ENCODE measurements at regions not wholly inside any gene's neighbourhood (a gene's known extent, or its start where the extent isn't known, plus 50 kb on each side); places are given as distances from the start of the nearest gene placed in this dataset.
"Not testable (repeated sequence)": the region's sequence is repeated elsewhere in the genome, so short reads cannot be mapped to it uniquely, and the experiment has no call there.

DNA sequence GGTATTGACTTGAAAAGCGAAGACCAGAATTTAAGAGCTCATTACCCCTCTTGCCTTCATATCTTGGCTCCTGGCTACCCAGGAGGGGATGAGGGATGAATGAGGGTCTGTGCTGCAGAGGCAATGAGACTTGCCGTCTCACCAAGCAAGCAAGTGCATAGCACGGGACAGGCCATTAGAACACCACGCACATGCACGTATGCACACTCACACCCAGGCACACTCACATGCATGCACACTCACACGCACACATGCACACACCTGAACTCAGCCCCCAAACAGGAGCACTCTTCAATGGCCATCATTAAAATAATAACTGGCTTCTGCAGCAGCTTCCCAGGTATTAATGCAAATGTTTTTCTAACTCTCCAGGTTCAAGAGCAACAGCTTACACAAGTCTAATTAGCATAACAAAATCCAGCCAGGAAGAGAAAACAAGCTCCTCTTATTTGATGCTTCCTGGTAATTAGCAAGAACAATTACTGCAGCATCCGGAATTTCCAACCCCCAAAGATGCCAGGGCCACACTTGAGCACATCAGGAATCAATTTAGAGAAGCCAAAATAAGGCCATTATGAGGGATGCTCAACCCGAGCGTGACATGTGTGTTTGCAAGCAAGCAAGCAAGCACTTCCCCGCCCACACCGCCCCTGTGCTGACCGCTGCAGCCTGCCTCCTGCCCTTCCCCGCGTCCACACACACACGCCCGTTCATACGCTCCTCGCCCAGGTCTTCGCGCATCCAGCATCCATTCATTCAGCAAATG, 171.6 kb upstream of the TNRC6C start:
- no peak for DNase-seq

DNA sequence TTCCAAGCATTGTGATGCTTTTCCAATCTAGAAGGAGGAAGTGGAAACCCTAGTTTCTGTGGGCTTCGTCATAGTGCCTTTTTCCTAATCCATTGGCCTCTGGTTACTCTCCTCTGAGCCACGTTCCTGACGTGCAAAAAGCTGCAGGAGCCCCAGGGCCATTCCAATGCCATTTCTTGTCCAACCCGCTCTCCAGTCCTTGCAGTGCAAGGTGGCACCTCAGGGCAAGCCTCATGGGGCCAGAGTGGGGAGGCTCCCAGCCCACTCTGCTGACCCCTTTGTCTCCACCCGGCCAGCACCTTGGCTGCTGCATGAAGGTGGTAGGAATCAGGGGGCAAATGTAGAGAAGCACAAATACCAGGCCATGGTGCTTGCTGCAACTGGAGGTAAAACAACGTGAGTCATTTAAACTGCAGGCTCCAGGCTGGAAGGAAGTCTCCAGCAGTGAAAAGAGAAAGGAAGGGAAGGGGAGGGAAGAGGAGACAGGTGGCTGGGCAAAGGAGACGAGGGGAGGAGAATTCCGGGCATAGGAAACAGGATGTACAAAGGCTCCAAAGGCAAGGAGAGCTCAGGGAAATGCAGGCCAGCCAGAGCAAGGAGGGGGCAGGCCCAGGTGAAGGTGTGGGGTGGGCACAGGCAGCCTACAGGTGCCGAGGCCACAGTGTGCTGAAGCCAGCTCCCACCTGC, 168.2 kb upstream of the TNRC6C start:
- no peak for DNase-seq

DNA sequence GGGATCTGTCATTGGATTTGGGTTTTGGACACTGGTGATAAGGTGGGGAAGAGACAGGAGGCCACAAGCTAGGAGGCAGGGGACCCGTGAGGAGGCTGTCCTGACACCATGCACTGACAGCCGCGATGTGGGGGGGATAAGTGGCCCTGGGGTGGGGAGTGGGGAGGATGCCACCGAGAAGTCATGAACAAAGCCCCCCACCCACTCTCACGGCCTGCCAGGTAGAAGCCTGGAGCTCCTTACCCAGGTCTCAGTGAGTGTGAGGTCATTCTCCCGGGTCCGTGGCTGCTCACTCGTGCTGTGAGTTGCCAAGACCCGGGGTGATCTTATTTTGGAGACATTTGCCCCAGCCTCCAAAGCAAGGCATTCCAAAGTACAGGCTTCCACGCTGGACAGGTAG, 165.9 kb upstream of the TNRC6C start:
- no peak for DNase-seq

DNA sequence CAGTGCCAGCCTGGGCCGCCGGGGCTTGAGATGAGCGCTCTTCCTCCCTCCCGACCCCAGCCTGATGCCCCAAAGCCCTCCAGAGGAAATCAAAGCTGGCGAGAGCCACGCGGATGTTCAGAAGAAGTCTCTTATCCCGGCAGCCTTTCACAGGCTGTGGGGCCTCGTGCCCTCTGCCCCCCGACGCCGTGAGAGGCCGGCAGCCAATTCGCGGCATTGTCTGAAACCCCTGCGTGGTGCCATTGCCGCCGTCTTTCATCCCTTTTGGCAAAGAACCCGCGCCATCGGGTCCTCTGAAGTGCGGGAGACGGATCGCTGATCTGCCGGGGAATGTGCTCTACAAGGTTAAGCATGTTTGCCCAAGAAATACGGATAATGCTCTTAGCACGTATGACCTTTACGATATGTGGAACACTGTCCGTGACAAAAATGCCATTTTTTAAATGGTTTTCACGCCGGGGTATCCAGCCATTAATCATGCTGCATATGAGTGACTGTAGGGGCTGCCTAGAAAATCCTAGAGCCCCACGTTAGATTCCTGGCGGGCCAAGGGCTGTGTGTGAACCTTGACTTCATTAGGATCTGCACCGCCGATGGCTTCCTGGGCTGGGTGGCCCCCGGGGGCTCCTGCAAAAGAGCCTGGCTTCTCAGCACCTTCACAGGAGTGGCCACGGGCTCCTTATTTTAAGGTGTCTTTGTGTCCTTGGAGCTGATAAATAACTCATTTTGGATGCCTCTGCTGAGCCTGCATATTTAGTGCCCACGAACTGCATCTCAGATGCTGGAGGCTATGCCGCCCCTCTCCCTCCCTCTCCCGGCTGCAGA, 165.1 kb upstream of the TNRC6C start:
- DNase-seq, result no peak

GRCh38 chr17:77793971-77794235, 164.6 kb upstream of the TNRC6C start:
- DNase-seq, result no peak

DNA sequence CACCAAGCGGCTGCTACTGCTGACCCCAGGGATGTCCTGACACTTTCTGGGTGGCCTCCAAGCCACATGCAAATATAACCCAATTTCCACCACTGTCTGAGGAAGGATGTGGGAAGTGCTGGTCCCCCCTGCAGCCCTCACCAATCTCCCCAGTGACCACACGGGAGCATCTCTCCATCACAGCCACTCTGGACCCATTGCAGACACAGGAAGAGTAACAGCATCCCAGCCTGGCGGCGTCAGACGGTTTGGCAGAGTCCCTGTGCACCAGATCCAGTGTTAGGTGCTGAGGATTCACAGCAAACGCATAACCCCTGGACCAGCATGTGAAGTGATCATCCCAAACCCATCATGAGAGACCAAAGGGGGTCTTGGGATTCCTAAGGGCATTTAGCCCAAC, 163.7 kb upstream of the TNRC6C start:
- DNase-seq, result no peak

- no peak for DNase-seq
These were observed 162.8 kb upstream of the TNRC6C start for GRCh38 chr17:77795685-77796084.

DNA sequence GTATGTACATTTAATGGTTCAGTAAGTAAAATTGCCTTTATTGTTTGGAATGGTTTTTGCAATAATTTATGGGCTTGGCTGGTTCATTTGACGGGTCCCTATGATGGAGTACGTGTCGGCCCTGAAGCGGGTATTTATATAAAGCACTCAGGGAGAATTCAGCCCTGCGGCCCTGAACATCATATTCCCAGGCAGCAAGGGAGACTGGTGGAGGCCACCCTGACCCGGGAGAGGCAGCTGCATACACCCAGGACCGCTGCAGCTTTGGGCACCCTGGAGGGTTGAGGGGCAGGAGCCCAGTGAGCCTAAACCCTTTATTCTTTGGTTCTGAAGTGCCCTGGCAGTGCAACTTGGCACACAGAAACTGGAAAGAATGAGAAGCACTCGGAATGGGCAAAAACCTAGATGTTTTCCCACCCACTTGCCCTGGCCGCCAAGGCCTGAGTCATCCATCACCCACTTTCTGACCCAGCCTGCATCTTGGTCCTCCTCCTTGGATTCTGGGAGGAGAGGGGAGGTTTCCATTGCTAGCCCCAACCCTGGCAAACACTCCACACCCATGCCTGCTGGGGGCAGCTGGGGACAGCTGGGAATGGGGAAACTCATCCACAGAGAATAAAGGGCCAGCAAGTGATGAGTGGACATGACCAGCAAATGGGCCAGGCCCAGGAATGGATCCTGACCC, 162.2 kb upstream of the TNRC6C start:
- no peak for DNase-seq

- no peak for DNase-seq
These were observed 160.5 kb upstream of the TNRC6C start for GRCh38 chr17:77798031-77798430.

GRCh38 chr17:77798481-77798880, 160.0 kb upstream of the TNRC6C start:
- no peak for DNase-seq

- no peak for DNase-seq
These were observed 157.7 kb upstream of the TNRC6C start for GRCh38 chr17:77800816-77801215.

DNA sequence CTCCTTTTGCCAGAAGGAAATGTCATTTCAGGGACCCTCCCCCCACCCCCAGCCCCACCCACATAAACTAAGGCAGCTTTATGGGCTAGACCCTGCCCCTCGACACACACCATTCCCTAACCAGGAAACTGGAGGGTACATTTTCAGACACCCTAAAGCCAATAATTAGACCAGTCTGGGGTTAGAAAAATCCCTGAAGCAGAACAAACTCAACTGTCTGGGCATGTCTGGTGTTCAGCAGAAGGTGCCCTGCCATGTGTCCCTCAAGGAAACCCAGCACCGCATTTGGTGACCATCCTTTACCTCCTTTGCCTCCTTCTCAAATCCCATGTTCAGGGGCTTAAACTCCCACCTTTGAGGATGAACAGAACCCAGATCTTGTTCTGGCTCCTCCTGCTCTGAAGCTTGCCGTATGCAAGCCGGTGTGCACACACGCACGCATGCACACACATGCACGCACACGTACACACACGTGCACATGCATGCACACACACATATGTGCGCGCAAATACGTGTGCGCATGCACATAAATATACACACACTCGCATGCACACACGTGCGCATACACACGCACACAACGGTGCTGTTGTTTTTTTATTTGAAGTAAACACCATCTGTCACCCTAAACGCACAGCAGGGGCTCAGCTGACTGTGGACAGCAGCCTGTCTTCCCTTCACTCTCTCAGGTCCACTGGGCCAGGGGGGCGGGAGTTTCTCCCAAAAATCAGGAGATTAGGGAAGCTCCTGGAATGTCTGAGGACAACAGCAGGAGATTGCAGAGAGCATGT, 156.8 kb upstream of the TNRC6C start:
- no peak for DNase-seq

GRCh38 chr17:77802333-77802615, 156.2 kb upstream of the TNRC6C start:
- no peak for DNase-seq

- DNase-seq, result no peak
These were observed 155.7 kb upstream of the TNRC6C start for GRCh38 chr17:77802811-77803220.

GRCh38 chr17:77803726-77804125, 154.8 kb upstream of the TNRC6C start:
- no peak for DNase-seq

GRCh38 chr17:77804796-77805426, 153.6 kb upstream of the TNRC6C start:
- no peak for DNase-seq

GRCh38 chr17:77805970-77806369, 152.5 kb upstream of the TNRC6C start:
- not testable (repeated sequence) for DNase-seq

DNA sequence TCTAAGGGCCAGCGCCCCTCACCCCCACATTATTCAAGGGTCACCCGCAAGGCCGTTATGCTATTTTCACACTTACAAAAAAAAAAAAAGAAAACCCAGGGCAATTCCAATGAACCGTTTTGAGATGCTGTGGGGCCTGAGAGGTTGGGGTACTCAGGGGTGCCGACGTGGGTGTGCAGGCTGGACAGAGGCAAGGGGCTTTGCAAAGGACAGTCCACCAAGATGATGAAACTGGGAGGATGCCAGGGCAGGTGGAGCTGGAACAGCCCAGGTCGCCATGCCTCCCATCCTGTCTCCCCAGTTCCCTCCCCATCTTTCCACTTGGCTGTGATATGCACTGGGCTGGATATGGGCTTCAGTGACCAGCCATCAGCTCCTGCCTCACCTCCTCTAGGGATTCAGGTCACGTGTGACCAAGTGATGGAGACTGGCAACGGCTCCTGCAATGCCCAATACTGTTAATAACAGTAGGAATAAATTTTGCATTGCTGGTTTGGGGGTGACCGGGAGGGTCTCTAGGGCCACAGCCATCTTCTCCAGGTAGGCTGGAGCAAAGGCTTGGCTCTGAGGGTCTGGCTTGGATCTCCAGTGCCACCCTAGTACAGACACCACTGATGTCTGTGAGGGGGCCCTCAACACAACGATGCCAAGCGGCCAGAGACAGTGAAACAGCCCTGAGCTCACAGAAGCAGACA, 151.3 kb upstream of the TNRC6C start:
- no peak for DNase-seq

- DNase-seq, result no peak
These were observed 150.6 kb upstream of the TNRC6C start for GRCh38 chr17:77807746-77808441.

DNA sequence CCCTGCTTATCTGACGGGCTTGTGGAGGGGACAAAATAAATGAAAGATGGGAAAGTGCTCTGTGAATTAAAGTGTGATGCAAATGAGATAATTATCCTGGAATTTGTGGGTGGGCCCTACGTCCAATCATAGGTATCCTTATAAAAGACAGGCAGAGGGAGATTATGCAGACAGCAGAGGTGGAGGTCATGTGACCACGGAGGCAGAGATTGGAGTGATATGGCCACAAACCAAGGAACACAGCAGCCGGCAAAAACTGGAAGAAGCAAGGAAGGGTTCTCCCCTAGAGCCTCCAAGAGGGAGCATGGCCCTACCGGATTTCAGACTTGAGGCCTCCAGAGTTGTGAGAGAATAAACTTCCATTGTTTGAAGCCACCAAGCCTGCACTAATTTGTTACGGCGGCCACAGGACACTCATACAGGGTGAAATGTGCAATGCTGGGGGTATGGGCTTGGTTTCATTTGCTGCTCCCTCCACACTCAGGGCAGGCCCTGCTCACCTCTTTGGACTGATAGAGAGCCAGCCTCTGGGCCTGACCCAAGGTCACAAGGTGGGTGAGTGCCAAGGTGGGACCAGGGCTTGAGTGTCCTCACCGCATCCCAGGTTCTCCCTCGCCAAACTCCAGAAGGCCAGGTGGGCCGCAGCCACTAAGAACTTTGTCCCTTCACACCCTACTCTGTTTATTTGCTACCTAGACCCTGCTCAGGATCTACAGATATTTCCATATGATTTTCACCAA, 149.6 kb upstream of the TNRC6C start:
- DNase-seq, result no peak
